Uterus (tissue), 2 donors: ENCODE measurements at regions not wholly inside any gene's neighbourhood (a gene's known extent, or its start where the extent isn't known, plus 50 kb on each side); places are given as distances from the start of the nearest gene placed in this dataset.

Experiments used
- POLR2A ChIP-seq, 2 donors: fragments of 450-650 bp; IDR thresholded peaks; one replicate each; pipeline ENCODE4 v1.6.1; 2016; ENCODE audit warnings: antibody characterized with exemption in 2 of 2, mild to moderate bottlenecking in 1 of 2, moderate library complexity in 1 of 2
- TF ChIP-seq, protein P1 (sequence below), 4 experiments: fragments of 200-600 bp in 2 of 4; fragments of 450-650 bp in 2 of 4; sonication (generic) in 2 of 4; IDR thresholded peaks; one replicate each; pipeline ENCODE4 v1.5.1; 2016 to 2019; ENCODE audit warnings: antibody characterized with exemption in 4 of 4, mild to moderate bottlenecking in 2 of 4, moderate library complexity in 1 of 4

DNA sequence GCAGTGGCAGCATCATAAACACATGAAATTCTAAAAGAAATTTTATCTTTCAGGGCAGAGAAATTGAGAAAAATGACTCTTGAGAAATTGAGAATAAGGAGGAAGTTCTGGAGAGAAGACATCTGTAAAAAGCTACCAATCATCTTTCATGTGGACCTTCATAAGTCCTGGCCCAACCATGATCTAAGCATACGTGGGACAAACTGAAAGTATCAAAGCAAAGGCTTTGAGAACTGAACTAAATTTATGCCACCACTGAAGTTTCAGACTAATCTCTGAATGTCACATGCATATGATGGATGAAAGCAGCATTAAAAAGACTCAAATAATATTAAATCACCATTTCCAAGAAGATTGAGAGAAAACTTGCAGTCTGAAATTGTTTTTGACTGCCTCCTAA, 1502.8 kb upstream of the LRRTM3 start:
- no peak for TF ChIP-seq POLR2A (IDR thresholded peaks at IDR 0.05)
- TF ChIP-seq, protein P1, sequence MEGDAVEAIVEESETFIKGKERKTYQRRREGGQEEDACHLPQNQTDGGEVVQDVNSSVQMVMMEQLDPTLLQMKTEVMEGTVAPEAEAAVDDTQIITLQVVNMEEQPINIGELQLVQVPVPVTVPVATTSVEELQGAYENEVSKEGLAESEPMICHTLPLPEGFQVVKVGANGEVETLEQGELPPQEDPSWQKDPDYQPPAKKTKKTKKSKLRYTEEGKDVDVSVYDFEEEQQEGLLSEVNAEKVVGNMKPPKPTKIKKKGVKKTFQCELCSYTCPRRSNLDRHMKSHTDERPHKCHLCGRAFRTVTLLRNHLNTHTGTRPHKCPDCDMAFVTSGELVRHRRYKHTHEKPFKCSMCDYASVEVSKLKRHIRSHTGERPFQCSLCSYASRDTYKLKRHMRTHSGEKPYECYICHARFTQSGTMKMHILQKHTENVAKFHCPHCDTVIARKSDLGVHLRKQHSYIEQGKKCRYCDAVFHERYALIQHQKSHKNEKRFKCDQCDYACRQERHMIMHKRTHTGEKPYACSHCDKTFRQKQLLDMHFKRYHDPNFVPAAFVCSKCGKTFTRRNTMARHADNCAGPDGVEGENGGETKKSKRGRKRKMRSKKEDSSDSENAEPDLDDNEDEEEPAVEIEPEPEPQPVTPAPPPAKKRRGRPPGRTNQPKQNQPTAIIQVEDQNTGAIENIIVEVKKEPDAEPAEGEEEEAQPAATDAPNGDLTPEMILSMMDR (IDR thresholded peaks at IDR 0.05) = no peak
